Rectal smooth muscle tissue (tissue), 1 donor: ENCODE measurements at regions not wholly inside any gene's neighbourhood (a gene's known extent, or its start where the extent isn't known, plus 50 kb on each side); places are given as distances from the start of the nearest gene placed in this dataset.
"Not testable (repeated sequence)": the region's sequence is repeated elsewhere in the genome, so short reads cannot be mapped to it uniquely, and the experiment has no call there.

Experiments
- H3K27ac ChIP-seq: one replicate; pipeline ENCODE4 v1.7.0; 2013; ENCODE audit warnings: low read depth, low read length, inconsistent platforms
- H3K27me3 ChIP-seq: one replicate; pipeline ENCODE4 v1.7.0; 2013; ENCODE audit warnings: low read length; ENCODE audit not compliant: control insufficient read depth, insufficient read depth
- H3K36me3 ChIP-seq: one replicate; pipeline ENCODE4 v1.7.0; 2013; ENCODE audit warnings: low read length; ENCODE audit not compliant: control insufficient read depth, insufficient read depth
- H3K4me1 ChIP-seq: one replicate; pipeline ENCODE4 v1.7.0; 2013; ENCODE audit warnings: low read length; ENCODE audit not compliant: control insufficient read depth, insufficient read depth
- H3K4me3 ChIP-seq: one replicate; pipeline ENCODE4 v1.7.0; 2013; ENCODE audit warnings: low read length
- H3K9ac ChIP-seq: one replicate; pipeline ENCODE4 v1.7.0; 2013; ENCODE audit warnings: low read length

GRCh38 chr3:150270883-150271590 is 137.1 kb upstream of the TSC22D2 start:
- H3K27me3 ChIP-seq: no peaks in the 10 kb centered on the region
- no peak overlapping the region for H3K27ac ChIP-seq
- no peak overlapping the region for H3K9ac ChIP-seq
- no peaks in the 10 kb centered on the region for H3K36me3 ChIP-seq
- no peak overlapping the region for H3K4me3 ChIP-seq
- H3K4me1 ChIP-seq: no peaks in the 10 kb centered on the region

- H3K4me1 ChIP-seq, H3K9ac ChIP-seq, H3K36me3 ChIP-seq, H3K4me3 ChIP-seq, H3K27me3 ChIP-seq, H3K27ac ChIP-seq: not testable (repeated sequence)
These were observed 137.7 kb upstream of the TSC22D2 start for GRCh38 chr3:150270444-150270843.

GRCh38 chr3:150269526-150269925 is 138.6 kb upstream of the TSC22D2 start:
- Histone ChIP-seq H3K27me3 (no peaks in the 10 kb centered on the region), H3K4me1 (no peaks in the 10 kb centered on the region), H3K36me3 (no peaks in the 10 kb centered on the region), H3K9ac (no peak overlapping the region), H3K27ac (no peak overlapping the region), H3K4me3 (no peak overlapping the region)

GRCh38 chr3:150268426-150269391 is 139.4 kb upstream of the TSC22D2 start:
- Histone ChIP-seq H3K36me3 (no peaks in the 10 kb centered on the region), H3K4me3 (no peak overlapping the region), H3K9ac (no peak overlapping the region), H3K27ac (no peak overlapping the region), H3K4me1 (no peaks in the 10 kb centered on the region), H3K27me3 (no peaks in the 10 kb centered on the region)

GRCh38 chr3:150267288-150267687 is 140.8 kb upstream of the TSC22D2 start:
- no peak overlapping the region for H3K4me3 ChIP-seq
- no peaks in the 10 kb centered on the region for H3K27me3 ChIP-seq
- no peaks in the 10 kb centered on the region for H3K36me3 ChIP-seq
- H3K27ac ChIP-seq: no peak overlapping the region
- no peaks in the 10 kb centered on the region for H3K4me1 ChIP-seq
- no peak overlapping the region for H3K9ac ChIP-seq

- H3K36me3 ChIP-seq: no peaks in the 10 kb centered on the region
- H3K27ac ChIP-seq: no peak overlapping the region
- H3K27me3 ChIP-seq: no peaks in the 10 kb centered on the region
- no peaks in the 10 kb centered on the region for H3K4me1 ChIP-seq
- H3K9ac ChIP-seq: no peak overlapping the region
- no peak overlapping the region for H3K4me3 ChIP-seq
These were observed 142.8 kb upstream of the TSC22D2 start for GRCh38 chr3:150265305-150265704.

GRCh38 chr3:150264561-150265279 is 143.4 kb upstream of the TSC22D2 start:
- Histone ChIP-seq H3K27me3 (no peaks in the 10 kb centered on the region), H3K4me1 (no peaks in the 10 kb centered on the region), H3K36me3 (no peaks in the 10 kb centered on the region), H3K27ac (no peak overlapping the region), H3K4me3 (no peak overlapping the region), H3K9ac (no peak overlapping the region)

GRCh38 chr3:150261958-150262357 is 146.1 kb upstream of the TSC22D2 start:
- no peaks in the 10 kb centered on the region for H3K27me3 ChIP-seq
- no peaks in the 10 kb centered on the region for H3K4me1 ChIP-seq
- H3K9ac ChIP-seq: no peak overlapping the region
- H3K27ac ChIP-seq: no peak overlapping the region
- no peak overlapping the region for H3K4me3 ChIP-seq
- no peaks in the 10 kb centered on the region for H3K36me3 ChIP-seq

- Histone ChIP-seq H3K36me3 (no peaks in the 10 kb centered on the region), H3K4me3 (no peak overlapping the region), H3K27ac (no peak overlapping the region), H3K9ac (no peak overlapping the region), H3K27me3 (no peaks in the 10 kb centered on the region), H3K4me1 (no peaks in the 10 kb centered on the region)
These were observed 146.7 kb upstream of the TSC22D2 start for GRCh38 chr3:150261418-150261817.

GRCh38 chr3:150260398-150260710 is 147.7 kb upstream of the TSC22D2 start:
- H3K4me1 ChIP-seq: no peaks in the 10 kb centered on the region
- no peak overlapping the region for H3K9ac ChIP-seq
- H3K36me3 ChIP-seq: no peaks in the 10 kb centered on the region
- H3K4me3 ChIP-seq: no peak overlapping the region
- no peak overlapping the region for H3K27ac ChIP-seq
- no peaks in the 10 kb centered on the region for H3K27me3 ChIP-seq

- Histone ChIP-seq H3K4me1 (no peaks in the 10 kb centered on the region), H3K36me3 (no peaks in the 10 kb centered on the region), H3K27me3 (no peaks in the 10 kb centered on the region), H3K4me3 (no peak overlapping the region), H3K27ac (no peak overlapping the region), H3K9ac (no peak overlapping the region)
These were observed 148.3 kb upstream of the TSC22D2 start for GRCh38 chr3:150259526-150260397.

- H3K27ac ChIP-seq: no peak overlapping the region
- H3K9ac ChIP-seq: no peak overlapping the region
- no peaks in the 10 kb centered on the region for H3K27me3 ChIP-seq
- H3K4me1 ChIP-seq: peaks cover 5% of the 10 kb centered on the region
- H3K36me3 ChIP-seq: no peaks in the 10 kb centered on the region
- H3K4me3 ChIP-seq: no peak overlapping the region
These were observed 151.3 kb upstream of the TSC22D2 start for GRCh38 chr3:150256782-150257181.
